Cardiac muscle cell (in vitro differentiated cells and primary cell): ENCODE measurements at regions not wholly inside any gene's neighbourhood (a gene's known extent, or its start where the extent isn't known, plus 50 kb on each side); places are given as distances from the start of the nearest gene placed in this dataset.

ENCODE experiments used
- DNase-seq, 2 donors: peaks; one replicate each; pipeline versions ENCODE4 v3.0.0 to v3.0.0-alpha.2; 2010 to 2017; ENCODE audit warnings: low read depth in 1 of 2, low spot score in 1 of 2
- H3K27ac ChIP-seq: fragments of 200-600 bp; sonication (generic); 2 replicates; pipeline ENCODE4 v1.5.1; 2016
- H3K27me3 ChIP-seq: fragments of 200-600 bp; sonication (generic); 2 replicates; pipeline ENCODE4 v1.6.0; 2016; ENCODE audit warnings: control low read depth
- H3K36me3 ChIP-seq: fragments of 200-600 bp; sonication (generic); 2 replicates; pipeline ENCODE4 v1.5.1; 2016; ENCODE audit warnings: control low read depth
- H3K4me1 ChIP-seq: fragments of 200-600 bp; sonication (generic); 2 replicates; pipeline ENCODE4 v1.8.1; 2017; ENCODE audit warnings: low read depth, mild to moderate bottlenecking, mixed run types
- H3K4me3 ChIP-seq: fragments of 200-600 bp; sonication (generic); 2 replicates; pipeline ENCODE4 v1.5.1; 2016; ENCODE audit warnings: mild to moderate bottlenecking
- H3K9me3 ChIP-seq: fragments of 200-600 bp; sonication (generic); 2 replicates; pipeline ENCODE4 v1.5.1; 2017; ENCODE audit warnings: low read depth, mild to moderate bottlenecking, control low read depth
- TF ChIP-seq, protein P1 (sequence below): IDR thresholded peaks from 2 replicates; pipeline ENCODE4 v1.5.1; 2012; ENCODE audit warnings: low read depth, mild to moderate bottlenecking, low read length

DNA sequence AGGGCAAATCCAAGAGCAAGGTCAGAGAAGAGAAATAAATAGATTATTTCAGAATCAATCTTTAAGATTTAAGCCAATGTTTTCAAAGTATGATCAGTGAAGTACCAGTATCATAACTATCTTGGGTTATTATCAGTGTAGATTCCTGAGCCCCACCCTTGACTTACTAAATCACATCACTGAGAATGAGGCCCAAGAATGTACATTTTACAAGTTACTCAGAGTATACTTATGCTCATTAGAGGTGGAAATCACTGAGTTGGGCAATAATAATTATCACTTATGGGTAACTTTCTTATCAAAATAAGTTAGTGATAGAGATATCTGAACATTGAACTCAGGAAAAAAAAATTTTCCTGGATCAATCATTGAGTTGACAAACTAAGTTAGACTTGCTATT is 121.6 kb upstream of the NOCT start:
- Histone ChIP-seq H3K36me3 (no peaks in the 10 kb centered on the region), H3K9me3 (no peaks in the 10 kb centered on the region), H3K27me3 (no peaks in the 10 kb centered on the region), H3K4me3 (no peak overlapping the region), H3K4me1 (peaks cover 16% of the 10 kb centered on the region), H3K27ac (no peak overlapping the region)
- DNase-seq = no peak
- TF ChIP-seq, protein P1, sequence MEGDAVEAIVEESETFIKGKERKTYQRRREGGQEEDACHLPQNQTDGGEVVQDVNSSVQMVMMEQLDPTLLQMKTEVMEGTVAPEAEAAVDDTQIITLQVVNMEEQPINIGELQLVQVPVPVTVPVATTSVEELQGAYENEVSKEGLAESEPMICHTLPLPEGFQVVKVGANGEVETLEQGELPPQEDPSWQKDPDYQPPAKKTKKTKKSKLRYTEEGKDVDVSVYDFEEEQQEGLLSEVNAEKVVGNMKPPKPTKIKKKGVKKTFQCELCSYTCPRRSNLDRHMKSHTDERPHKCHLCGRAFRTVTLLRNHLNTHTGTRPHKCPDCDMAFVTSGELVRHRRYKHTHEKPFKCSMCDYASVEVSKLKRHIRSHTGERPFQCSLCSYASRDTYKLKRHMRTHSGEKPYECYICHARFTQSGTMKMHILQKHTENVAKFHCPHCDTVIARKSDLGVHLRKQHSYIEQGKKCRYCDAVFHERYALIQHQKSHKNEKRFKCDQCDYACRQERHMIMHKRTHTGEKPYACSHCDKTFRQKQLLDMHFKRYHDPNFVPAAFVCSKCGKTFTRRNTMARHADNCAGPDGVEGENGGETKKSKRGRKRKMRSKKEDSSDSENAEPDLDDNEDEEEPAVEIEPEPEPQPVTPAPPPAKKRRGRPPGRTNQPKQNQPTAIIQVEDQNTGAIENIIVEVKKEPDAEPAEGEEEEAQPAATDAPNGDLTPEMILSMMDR = no peak

DNA sequence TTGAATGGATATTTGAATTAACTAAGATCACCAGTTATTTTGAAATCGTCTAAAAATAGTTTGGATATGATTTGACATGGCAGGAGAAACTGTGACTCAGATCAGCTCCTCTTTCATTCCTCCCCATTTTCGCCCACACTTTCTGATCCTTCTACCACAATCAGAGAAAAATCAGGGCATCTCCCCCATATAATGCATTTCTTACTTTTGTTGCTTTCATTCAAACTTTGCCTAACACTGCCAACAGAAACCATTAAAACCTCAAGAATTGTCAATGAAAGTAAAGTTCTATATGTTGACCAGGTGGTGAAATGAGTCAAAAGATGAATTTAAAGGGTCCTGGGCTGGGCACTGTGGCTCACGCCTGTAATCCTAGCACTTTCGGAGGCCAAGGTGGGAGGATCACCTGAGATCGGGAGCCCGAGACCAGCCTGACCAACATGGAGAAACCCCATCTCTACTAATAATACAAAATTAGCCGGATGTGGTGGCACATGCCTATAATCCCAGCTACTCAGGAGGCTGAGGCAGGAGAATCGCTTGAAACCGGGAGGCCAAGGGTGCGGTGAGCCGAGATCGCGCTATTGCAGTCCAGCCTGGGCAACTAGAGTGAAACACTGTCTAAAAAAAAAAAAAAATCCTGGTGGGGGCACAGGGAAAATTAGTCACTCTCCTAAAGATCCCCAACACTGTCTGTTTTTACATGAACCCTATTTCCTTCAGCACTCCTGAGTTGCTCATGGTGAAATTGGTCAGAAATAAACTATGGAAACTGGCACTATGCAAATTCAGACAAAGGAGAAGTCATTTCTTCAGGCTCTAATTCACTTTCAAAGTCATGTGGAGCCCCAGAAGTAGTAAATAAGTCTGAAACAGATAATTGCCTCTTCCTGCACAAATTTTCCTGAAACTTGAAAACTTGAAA is 122.8 kb upstream of the NOCT start:
- Histone ChIP-seq H3K4me1 (peaks cover 9% of the 10 kb centered on the region), H3K36me3 (no peaks in the 10 kb centered on the region), H3K27ac (no peak overlapping the region), H3K4me3 (no peak overlapping the region), H3K27me3 (no peaks in the 10 kb centered on the region), H3K9me3 (no peaks in the 10 kb centered on the region)
- TF ChIP-seq, protein P1 = no peak
- DNase-seq = no peak

GRCh38 chr4:138891631-138892031 is 124.0 kb upstream of the NOCT start:
- no peak for DNase-seq
- H3K27me3 ChIP-seq = no peaks in the 10 kb centered on the region
- H3K36me3 ChIP-seq = no peaks in the 10 kb centered on the region
- H3K9me3 ChIP-seq = no peaks in the 10 kb centered on the region
- H3K4me1 ChIP-seq = peaks cover 7% of the 10 kb centered on the region
- no peak overlapping the region for H3K27ac ChIP-seq
- TF ChIP-seq, protein P1 = no peak
- no peak overlapping the region for H3K4me3 ChIP-seq

- Histone ChIP-seq H3K9me3 (no peaks in the 10 kb centered on the region), H3K4me3 (no peak overlapping the region), H3K27ac (no peak overlapping the region), H3K4me1 (peaks cover 7% of the 10 kb centered on the region), H3K27me3 (no peaks in the 10 kb centered on the region), H3K36me3 (no peaks in the 10 kb centered on the region)
- TF ChIP-seq, protein P1 = no peak
- DNase-seq = no peak
Measured at GRCh38 chr4:138890891-138891570, 124.5 kb upstream of the NOCT start.

GRCh38 chr4:138889216-138889615 is 126.4 kb upstream of the NOCT start:
- Histone ChIP-seq H3K27ac (no peak overlapping the region), H3K27me3 (no peaks in the 10 kb centered on the region), H3K4me1 (peaks cover 7% of the 10 kb centered on the region), H3K36me3 (no peaks in the 10 kb centered on the region), H3K9me3 (no peaks in the 10 kb centered on the region), H3K4me3 (no peak overlapping the region)
- DNase-seq = no peak
- TF ChIP-seq, protein P1 = no peak
